HG03457 (cell line): ENCODE measurements at regions not wholly inside any gene's neighbourhood (a gene's known extent, or its start where the extent isn't known, plus 50 kb on each side); places are given as distances from the start of the nearest gene placed in this dataset.

Source experiments
- ATAC-seq: cut with Tn5 transposase; IDR thresholded peaks from one replicate; pipeline ENCODE4 v1.9.1; 2021; ENCODE audit warnings: moderate number of reproducible peaks; ENCODE audit not compliant: unreplicated experiment

DNA sequence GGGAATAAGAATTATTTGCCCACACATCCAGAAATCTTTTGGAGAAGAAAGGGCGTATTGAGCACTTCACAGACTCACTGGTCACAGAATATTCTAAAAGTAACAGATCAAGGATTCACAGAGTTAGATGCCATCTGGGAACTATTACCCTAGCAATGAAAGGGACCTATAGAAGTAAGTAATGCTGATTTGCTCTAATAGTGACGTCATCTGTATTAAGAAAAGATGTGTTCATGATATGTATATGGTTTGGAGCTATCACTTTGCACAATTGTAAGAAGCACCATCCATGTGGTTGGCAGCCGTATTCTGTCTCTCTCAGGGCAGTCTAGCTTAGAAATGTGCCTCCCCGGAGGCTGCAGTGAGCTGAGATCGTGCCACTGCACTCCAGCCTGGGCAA lies 52.8 kb upstream of the SV2C start:
- ATAC-seq = no peak

DNA sequence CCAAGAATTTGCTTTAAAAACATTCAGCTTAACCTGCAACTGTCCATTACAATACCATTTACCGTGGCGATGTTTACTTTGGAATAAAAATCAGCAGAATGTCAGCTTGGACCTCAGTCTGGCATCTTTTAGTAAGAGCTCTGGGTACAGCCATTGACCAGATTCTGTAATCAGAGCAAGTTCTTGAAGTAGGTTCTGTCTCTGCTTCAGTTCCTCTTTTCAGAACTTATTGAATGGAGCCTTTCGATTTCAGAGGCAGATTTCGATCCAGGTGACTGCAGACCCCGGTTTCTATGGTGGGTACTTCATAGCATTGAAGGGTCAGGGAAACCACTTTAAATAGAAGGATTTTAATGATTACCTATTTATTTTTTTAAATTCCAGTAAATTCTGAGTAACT lies 53.4 kb upstream of the SV2C start:
- no peak for ATAC-seq

DNA sequence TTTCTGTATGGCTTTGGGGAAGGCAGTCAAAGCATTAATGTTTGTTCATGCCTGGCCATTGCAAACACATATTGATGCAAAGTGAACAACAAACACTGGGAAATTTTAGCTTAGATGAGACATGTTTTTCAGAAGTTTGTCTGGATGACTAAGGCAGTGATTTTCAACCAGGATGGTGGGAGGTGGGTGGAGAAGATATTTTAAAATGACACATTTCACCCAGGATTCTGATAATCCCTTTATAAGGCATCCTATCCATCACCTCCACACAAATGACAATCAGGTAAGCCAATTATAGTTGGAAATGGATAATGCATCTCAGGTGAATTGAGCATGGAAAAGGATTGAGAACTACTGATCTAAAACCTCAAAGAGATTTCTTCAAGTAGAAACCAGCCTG lies 57.4 kb upstream of the SV2C start:
- ATAC-seq = no peak

DNA sequence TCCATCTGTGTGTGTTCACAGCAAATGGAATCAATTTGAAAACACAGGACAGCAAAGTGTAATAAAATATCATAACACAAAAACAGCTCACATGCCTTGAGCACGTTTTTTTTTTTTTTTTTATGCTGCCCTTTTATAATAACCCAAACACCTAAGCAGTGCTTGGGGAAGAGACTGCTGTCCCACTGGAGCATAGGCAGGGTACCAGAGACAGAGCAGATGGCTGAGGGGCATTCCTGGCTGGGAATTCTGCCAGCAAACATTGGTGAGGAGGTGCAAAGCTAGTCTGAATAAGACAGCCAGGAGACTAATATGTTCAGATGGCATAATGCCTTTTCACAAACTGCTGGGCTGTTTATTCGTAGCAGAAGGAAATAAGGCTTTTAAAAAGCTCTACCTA lies 58.1 kb upstream of the SV2C start:
- no peak for ATAC-seq

DNA sequence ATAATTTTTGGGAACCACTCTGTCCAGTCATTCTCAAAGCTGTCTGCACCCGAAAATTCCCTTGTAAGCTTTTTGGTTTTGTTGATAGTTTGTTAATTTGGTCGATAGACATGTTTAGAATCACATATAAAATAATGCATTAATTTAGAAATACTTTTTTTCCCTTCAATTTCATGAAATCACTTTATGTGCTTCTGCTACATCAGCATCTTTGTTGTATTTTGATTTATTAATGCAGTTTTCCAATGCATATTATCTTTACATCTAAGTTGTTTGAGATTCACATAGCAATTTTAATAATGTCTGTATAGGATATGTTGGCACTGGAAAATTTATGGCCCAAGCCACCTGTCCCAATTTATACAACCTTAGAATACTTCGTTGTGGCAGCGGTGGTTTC lies 60.6 kb upstream of the SV2C start:
- ATAC-seq = no peak

DNA sequence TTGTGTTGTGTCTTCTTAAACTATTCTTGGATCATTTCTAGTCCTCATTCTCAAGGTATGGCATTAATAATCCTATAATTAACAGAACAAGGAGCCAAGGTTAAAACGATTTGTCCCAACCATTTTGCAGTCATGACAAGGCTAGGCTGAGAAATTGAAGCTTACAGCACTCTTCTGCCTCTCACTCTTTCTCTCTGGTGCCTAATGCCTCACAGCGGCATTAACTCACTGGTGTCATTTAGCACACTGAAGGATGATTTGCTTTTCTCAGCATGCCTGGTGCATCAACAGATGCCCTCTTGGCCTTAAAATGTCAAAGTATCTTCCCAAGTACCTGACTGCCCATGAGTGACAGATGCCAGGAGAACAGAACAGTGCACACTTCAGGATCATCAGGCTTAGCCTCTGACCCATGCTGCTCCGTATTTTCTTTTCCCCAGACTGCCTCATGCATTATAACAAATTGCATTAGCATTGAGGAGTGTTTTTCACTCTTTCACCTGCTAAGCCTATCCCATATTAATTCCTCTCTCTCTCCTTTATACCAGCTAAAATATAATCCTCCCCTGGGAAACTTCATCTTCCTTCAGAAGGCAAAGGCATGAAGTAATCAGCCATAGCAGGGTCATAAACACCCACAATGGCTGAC lies 61.1 kb upstream of the SV2C start:
- no peak for ATAC-seq

DNA sequence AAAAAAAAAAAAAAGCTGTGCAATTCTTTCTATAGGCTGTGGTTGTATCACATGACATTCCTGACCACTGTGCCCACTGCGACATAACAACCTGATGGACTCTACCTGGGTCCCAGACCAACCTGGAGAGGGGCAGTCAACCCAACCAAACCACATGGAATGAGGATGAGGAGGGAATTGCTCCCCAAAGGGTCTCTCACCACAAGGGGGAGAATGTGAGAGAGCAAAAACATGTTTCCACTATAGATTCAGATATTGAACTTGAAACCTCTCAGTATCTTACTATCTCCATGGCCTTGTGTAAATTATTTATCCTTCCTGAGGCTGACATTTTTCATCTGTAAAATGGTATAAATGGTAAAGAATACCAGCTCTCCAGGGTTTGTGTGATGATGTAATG lies 66.9 kb upstream of the SV2C start:
- no peak for ATAC-seq

DNA sequence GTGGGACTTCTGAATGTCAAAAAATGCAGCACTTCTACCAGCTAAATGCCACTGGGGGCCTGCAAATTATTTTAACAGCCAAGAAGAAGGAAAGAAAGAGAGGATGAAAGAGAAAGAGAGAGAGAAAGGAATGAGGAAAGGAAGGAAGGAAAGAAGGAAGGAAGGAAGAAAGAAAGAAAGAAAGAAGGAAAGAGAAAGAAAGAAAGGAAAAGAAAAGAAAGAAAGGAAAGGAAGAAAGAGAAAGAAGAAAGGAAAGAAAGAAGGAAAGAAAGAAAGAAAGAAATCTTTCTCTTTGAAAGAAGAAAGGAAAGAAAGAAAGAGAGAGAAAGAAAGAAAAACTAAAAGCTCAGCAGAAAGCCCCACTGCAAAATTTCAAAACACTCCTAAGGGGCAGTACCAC lies 69.2 kb upstream of the SV2C start:
- ATAC-seq = no peak

DNA sequence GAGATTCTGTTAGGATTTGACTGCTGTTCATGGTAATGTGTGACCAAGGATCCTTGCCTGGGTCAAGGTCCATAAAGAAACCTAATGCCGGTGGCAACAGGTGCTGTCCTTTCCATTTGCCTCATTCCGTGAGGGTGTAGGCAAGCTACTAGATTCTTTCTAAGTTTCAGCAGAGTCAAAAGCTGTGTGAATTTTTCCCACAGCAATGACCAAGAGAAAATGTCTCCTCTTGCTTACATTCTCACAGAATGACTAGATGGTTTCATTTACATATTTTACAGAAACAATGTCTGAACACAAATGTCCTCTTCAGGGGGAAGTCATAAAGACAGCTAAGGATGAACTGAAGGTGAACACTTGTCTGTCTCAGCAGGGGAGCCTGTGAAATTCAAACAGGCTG lies 75.3 kb upstream of the SV2C start:
- ATAC-seq = no peak

DNA sequence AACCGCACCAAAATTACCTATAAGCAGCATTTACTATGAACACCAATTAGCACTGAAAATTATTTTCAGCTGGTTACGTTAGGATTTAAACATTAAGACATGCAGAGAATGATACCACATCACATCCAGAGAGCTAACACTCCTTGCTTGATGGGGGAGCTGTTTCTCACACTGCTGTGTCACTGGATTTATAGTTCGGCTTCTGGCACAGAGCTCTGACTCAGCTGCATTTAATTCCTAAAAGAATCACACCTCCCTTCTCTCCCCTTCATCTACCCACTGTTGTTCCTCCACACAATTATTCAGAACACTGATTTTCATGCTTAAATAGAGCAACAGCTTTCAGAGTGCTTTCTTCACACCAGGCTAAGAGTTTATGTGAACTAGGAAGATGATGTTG lies 82.6 kb upstream of the SV2C start:
- no peak for ATAC-seq

DNA sequence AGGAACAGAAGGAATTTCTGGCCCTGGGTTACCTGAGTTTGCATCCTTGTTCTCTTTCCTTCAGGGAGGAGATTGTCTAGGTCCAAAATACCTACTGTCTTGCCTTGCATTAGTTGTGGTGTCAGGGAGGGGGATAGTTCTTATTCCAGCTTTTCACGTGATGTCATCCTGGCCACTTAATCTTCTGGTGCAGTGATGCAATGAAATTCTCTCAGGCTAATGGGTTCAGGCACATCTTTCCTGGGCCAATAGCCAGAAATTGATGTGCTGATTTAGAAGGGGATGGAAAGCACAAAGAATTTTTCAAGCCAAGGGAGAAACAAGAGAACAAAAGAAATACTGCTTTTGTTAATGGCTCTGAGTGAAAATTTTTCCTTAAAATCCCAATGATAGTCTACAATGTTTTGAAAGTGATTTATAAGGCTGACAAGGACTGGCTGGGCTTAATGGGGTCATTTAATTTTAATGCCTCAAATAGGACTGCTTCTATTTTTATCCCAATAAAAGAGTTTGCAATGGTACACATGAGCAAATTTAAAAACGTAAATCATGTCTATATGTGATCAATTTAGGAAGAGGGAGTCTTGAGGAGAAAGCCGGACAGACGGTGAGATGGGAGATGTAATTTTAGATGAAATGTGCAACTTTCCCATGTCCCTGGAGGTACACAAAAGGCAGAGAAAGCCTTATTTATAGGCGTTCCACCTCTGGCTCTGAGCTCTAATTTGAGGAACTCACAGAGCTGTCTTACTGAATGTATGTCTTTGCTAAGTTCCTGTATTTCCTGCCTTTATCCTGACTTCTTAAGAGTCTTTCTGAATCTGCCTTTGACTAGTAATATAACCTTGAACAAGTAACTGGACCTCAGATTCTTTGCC lies 89.3 kb upstream of the SV2C start:
- ATAC-seq = no peak

DNA sequence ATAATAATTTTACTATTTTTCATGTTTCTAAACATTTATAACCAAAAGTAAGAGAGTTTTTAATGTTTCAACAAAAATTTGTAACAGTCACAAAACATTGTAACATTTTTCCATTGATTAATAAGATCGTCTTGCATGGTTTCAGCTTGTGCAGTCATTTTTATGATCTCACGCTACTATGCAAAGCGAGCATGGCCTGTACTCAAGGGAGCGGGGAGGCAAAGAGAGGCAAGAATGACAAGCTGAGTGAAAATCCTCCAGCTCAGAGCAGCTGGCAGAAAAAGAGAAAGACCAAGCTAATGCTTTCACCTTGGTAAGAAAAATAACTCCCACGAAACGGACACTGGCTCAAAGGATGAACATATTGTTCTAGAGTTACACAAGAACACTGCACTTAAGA lies 90.0 kb upstream of the SV2C start:
- no peak for ATAC-seq

DNA sequence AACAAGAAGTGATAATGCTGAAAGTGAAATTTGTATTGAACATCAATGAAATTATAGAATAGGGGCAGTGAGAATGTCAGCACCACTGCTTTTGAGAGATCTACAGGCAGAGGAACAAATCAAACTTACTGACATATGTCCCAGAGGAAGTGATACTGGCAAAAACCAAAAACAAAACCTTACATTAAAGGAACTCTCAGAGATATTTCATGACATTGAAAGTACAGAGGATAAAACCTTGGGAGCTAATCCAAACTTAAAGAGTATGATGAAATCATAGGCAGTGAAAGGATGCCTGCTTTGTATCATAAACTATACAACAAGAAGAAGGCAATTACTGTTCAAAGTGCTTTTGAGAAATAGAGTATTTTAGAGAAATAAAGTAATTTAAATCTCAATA lies 90.4 kb upstream of the SV2C start:
- ATAC-seq = no peak

DNA sequence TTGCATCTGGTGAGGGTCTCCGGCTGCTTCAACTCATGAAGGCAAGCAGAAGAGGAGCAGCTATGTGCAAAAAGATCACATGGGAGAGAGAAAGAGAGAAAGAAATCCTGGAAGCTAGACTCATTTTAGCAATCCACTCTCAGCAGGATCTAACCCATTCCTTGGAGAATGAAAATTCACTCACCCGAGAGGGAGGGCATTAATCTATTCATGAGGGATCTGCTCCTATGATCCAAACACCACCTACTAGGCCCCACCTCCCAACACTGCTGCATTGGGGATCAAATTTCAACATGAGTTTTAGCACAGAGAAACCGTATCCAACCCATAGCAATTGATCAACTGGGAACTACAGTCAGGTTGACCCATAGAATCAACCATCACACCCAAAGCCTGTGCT lies 98.1 kb upstream of the SV2C start:
- ATAC-seq = no peak

DNA sequence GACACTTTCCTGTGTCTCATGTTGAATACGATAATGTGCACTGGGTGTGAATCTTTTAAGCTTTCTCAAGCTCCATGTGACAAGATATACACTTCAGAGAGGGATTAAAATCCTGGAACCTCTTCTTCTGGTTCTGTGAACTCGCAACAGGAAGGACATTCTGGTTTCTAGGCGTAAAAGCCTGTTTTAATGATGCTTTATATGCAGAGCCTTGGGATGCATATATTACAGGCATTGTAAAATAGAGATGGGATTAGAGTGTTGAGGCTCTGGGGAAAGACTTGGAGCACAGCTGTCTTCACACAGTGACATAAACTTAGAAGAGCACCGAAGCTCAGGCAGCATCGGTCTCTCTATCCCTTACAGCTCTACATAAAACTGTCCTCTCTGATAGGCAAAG lies 107.7 kb upstream of the SV2C start:
- ATAC-seq = no peak

DNA sequence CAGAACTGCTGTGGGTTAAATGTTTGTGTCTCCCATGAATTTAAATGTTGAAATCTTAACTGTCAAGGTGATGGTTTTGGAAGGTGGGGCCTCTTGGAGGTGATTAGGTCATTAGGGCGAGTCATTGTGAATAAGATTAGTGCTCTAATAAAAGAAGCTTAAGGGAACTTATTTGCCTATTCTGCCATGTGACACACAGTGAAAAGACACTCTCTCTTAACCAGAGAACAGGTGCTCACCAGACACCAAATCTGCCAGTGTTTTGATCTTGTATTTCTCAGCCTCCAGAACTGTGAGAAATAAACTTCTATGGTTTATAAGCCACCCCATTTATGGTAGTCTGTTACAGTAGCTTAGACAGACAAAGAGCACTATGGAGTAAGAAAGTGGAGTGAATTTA lies 117.9 kb upstream of the SV2C start:
- no peak for ATAC-seq

DNA sequence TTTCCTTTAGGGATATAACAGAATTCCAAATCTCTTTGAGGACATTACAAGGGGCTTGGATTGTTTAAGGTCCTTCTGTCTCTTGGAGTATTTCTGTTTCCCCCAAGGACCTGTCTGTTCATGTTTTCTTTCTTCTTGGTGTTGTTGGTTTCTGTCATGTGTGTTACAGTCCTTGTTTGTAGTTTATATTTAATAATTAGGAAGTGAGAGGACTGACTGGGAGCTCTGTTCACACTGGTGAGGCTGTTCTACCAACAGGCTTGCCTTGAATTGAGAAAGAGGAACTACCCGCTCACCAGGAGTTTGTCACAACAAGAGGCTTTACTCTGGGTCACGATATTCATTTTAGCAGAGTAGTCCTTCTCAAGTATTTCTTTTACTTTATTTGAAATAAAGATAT lies 119.2 kb upstream of the SV2C start:
- no peak for ATAC-seq

DNA sequence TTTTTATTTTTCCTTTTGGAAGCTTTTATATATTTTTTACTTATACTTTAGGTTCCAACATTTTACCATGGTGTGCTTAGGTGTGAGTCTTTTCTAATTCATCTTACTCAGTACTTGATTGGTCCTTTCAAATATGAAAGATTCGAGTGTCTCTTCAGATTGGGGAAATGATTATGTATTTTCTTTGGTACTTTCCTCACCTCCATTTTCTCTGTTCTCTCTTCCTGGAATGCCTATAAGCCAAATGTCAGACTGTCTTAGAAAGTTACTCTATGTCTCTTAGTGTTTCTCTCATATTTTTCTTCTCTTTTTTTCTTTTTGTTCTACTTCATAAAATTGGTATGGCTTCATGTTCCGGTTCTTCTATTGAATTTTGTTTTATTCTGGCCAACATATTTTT lies 119.6 kb upstream of the SV2C start:
- ATAC-seq = no peak

DNA sequence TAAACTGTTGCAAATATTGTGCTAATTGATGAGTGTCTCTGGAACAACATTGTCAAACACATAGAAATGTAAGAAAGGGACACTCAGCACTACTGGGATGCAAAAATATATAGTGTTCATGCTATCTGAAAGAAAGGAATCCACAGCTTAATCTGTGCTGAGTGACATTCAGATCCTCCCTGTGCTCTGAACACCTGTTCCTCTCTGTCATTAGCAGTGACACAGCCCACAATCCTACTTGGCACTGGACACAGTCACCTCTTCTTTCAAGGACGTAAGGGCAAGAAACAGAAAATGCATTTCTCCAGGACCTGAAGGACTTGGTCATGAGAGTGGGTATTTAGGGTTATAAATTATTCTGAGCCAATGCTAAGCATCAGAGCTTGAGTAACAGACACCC lies 121.4 kb upstream of the SV2C start:
- ATAC-seq = no peak

DNA sequence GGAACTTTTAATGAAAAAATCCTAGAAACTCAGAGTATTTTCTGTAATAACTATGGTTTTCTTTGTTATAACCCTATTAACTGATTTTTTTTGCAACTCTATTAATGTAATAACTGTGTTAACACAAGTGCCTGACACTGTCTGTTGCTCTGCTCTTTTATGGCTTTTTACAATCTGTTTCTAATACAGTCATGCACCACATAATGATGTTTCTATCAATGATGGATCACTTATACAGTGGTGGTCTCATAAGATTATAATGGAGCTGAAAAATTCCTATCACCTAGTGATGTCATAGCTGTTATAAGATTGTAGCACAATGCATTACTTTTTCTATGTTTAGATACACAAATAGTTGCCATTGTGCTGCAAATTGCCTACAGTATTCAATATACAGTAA lies 123.1 kb upstream of the SV2C start:
- ATAC-seq = no peak

DNA sequence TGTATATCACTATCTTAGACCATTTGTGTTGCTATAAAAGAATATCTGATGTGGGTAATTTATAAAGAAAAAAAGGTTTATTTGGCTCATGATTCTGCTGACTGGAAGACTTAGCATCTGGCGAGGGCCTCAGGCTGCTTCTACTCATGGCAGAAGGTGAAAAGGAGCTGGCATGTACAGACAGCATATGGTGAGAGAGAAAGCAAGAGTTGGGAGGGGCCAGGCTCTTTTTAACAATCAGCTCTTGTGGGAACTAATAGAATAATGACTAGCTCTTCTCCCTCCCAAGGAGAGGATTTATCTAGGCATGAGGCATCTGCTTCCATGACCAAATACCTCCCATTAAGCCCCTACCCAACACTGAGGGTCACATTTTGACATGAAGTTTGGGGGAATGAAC lies 130.2 kb upstream of the SV2C start:
- no peak for ATAC-seq

DNA sequence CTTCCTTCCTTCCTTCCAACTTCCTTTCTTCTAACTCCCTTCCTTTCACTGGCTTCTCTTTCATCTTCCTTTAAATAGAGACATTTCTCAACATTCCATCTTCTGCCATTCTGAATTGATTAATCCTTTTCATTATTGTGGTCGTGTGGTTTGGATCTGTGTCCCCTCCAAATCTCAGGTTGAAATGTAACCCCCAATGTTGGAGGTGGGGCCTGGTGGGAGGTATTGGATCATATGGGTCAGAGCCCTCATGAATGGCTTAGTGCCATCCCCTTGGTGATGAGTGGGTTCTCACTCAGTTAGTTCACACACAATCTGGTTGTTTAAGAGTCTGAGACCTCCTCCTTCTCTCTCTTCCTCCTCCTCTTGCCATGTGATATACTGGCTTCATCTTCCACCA lies 130.9 kb upstream of the SV2C start:
- no peak for ATAC-seq

DNA sequence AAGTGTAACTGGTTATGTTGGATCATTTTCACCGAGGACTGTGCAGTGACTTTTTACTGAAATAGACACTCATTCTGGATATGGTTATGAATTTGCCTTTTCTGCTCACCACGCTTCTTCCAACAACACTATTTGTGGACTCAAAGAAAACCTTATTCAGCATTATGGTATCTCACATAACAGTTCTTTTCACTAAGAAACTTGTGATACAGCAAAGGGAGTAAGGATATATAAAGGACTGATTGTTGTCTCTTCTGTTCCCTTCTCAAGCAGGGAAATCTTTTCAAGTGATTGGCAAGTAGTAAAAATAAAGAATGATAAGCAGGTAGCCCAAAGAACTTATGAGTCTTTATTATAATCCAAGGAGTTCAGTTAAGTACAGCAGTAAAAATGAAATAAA lies 131.5 kb upstream of the SV2C start:
- no peak for ATAC-seq
